ENCODE measurements at regions not wholly inside any gene's neighbourhood (a gene's known extent, or its start where the extent isn't known, plus 50 kb on each side); places are given as distances from the start of the nearest gene placed in this dataset.

DNA sequence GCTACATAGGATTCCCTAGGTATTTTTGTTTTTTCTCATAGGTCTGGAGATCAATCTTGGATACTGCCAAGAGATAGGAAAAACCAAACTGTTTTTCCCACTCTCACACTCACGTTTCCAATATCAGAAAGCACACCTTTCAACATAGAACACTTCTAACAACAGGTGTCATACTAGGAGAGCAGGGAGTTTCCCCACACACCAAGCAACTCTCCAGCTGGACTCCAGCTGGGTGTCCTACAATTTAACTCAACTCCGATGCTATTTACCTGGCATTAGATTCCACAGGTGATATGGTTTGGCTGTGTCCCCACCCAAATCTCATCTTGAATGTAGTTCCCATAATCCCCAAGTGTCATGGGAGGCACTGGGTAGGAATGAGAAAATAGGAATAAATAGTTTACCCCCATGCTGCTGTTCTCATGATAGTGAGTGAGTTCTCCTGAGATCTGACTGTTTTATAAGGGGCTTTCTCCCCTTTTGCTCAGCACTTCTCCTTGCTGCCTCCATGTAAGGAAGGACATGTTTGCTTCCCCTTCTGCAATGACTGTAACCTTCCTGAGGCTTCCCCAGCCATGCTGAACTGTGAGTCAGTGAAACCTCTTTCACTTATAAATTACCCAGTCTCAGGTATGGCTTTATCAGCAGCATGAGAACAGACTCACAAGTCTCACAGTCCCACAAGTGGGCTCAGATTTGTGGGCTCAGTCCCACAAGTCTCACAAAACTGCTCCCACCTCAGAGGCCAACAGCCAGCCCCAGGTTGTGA is 354.5 kb upstream of the THBS1 start:
- DNase-seq (no peak), ATAC-seq (no peak)
- intact Hi-C loops (cut with DNase I) = no loop called here
- no peaks in the 10 kb centered on the region for H3K9me3 ChIP-seq
- H3K4me1 ChIP-seq = no peaks in the 10 kb centered on the region
- no peak overlapping the region for H3K27ac ChIP-seq
- 65 to 76% (median 74%) methylated on average over 2 of the region's 2 CpGs for WGBS, 3 donors
- TF ChIP-seq CTCF (IDR thresholded peaks at IDR 0.05) = no peak
- H3K36me3 ChIP-seq (ENCODE audit: insufficient read depth in 1 of 2, low read depth in 1 of 2) = no peaks in the 10 kb centered on the region
- peaks cover 0 to 2% (median 0%) of the 10 kb centered on the region in 3 donors for H3K27me3 ChIP-seq (ENCODE audit: insufficient read depth in 3 of 3, low read length in 2 of 3)
- H3K4me3 ChIP-seq = no peak overlapping the region

GRCh38 chr15:39227001-39227400 is 353.9 kb upstream of the THBS1 start:
- intact Hi-C loops (cut with DNase I) = no loop called here
- no peak for ATAC-seq

GRCh38 chr15:39228889-39229288 is 352.0 kb upstream of the THBS1 start:
- Histone ChIP-seq H3K4me1 (no peaks in the 10 kb centered on the region), H3K36me3 (ENCODE audit: insufficient read depth in 1 of 2, low read depth in 1 of 2) (no peaks in the 10 kb centered on the region), H3K4me3 (no peak overlapping the region), H3K9me3 (no peaks in the 10 kb centered on the region), H3K27me3 (ENCODE audit: insufficient read depth in 3 of 3, low read length in 2 of 3) (peaks cover 0 to 2% (median 0%) of the 10 kb centered on the region in 3 donors), H3K27ac (no peak overlapping the region)
- TF ChIP-seq CTCF (IDR thresholded peaks at IDR 0.05) = no peak
- WGBS, 3 donors = 95 to 100% (median 100%) methylated on average over 1 of the region's 1 CpG
- DNase-seq (no peak), ATAC-seq (no peak)
- intact Hi-C loops (cut with DNase I) = no loop called here

More at GRCh38 chr15:39227001-39227400, 353.9 kb upstream of the THBS1 start:
- no peaks in the 10 kb centered on the region for H3K9me3 ChIP-seq
- H3K4me1 ChIP-seq = no peaks in the 10 kb centered on the region
- DNase-seq = no peak
- no peak overlapping the region for H3K27ac ChIP-seq
- no peaks in the 10 kb centered on the region for H3K36me3 ChIP-seq (ENCODE audit: insufficient read depth in 1 of 2, low read depth in 1 of 2)
- no peak overlapping the region for H3K4me3 ChIP-seq
- peaks cover 0 to 2% (median 0%) of the 10 kb centered on the region in 3 donors for H3K27me3 ChIP-seq (ENCODE audit: insufficient read depth in 3 of 3, low read length in 2 of 3)
- 74 to 91% (median 81%) methylated on average over 1 of the region's 1 CpG for WGBS, 3 donors
- no peak for TF ChIP-seq CTCF (IDR thresholded peaks at IDR 0.05)

DNA sequence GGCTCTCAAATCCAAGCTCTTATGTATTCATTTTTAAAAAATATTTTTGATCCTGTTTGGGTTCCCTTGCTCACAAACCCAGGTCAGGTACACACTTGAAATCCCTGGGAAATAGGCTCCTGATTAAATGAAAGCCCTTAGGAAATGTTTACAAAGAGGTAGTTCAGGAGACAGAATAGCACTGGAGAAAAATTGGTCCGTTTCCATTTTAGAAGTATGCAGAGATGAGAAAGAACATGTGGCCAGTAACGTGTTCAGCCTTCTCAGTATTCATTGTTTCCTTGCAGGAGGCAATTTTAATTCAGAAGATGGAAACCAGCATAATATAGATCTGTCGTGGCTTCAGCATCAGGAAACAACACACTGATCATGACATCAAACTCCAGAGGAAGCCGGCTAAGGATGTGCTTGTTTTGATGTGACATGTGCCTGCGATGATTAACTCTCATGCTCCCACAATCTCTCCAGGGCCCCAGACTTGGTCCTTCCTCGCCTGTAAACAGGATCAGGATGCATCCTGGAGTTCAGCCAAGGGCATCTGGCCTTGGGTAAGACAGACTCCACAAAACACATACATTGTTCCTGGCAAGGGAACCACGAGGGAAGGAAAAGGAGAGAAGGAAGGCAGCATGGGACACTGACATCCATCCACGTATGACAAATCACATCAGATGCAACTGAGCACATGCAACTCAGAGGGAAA is 350.5 kb upstream of the THBS1 start:
- no peaks in the 10 kb centered on the region for H3K36me3 ChIP-seq (ENCODE audit: insufficient read depth in 1 of 2, low read depth in 1 of 2)
- no peaks in the 10 kb centered on the region for H3K9me3 ChIP-seq
- intact Hi-C loops (cut with DNase I) = no loop called here
- 26 to 35% (median 31%) methylated on average over 8 of the region's 8 CpGs for WGBS, 3 donors
- H3K4me3 ChIP-seq = no peak overlapping the region
- H3K27ac ChIP-seq = no peak overlapping the region
- no peak for ATAC-seq
- no peaks in the 10 kb centered on the region for H3K27me3 ChIP-seq (ENCODE audit: insufficient read depth in 3 of 3, low read length in 2 of 3)
- DNase-seq = no peak
- H3K4me1 ChIP-seq = no peaks in the 10 kb centered on the region
- no peak for TF ChIP-seq CTCF (IDR thresholded peaks at IDR 0.05)
